ENCODE measurements at regions not wholly inside any gene's neighbourhood (a gene's known extent, or its start where the extent isn't known, plus 50 kb on each side); places are given as distances from the start of the nearest gene placed in this dataset.
A peak's percentile ranks its signal among the peaks of the same experiment; 100 is the strongest.

DNA sequence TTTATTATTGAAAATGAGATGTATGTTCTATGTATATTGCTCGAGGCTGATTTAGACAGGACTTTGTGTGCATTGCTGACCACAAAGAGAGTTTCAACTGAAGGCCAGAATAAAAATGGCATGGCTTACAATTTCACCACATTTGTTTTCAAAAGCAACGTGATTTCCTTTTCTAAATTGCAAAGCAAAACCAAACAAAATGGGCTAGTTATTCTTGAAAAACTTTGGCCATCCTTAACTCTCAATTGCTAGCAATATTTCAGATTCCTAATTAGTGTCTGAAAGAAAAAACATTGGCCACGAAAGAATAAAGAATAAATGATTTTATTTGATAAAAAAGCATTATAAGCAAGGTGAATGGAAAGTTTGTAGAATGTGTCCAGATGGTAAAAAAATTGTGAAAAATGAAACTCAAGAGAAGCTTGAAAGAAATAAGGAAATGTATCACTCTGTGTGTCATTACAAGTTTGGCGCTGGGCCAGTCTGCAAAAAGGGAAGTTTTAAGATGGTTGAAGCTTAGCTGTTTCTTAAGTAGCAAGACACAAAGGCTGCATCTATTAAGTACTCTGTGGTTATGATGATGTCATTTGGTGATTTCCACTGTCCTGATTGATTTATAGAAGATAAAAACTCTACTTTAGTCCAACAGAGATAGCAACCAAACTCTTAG is 89.2 kb upstream of the PRLR start:
- no peaks in the 10 kb centered on the region for H3K9me3 ChIP-seq (ENCODE audit: control insufficient read depth in 2 of 3, low read length in 3 of 3)
- CTCF ChIA-PET = no interaction called here
- H3K27ac Mint-ChIP-seq = no peak overlapping the region
- H3K36me3 Mint-ChIP-seq = no peaks in the 10 kb centered on the region
- no peaks in the 10 kb centered on the region for H3K4me1 ChIP-seq (ENCODE audit: control insufficient read depth in 2 of 2, insufficient read depth in 2 of 2, low read length in 2 of 2)
- no peak overlapping the region for H3K27ac ChIP-seq (ENCODE audit: low read depth, low read length)
- peaks cover 0 to 7% (median 2%) of the 10 kb centered on the region in 11 donors for H3K9me3 Mint-ChIP-seq
- ATAC-seq = peak; percentile 86
- intact Hi-C loops (cut with micrococcal nuclease) = no loop called here
- no peaks in the 10 kb centered on the region for H3K27me3 ChIP-seq (ENCODE audit: control insufficient read depth in 2 of 2, insufficient read depth in 2 of 2, low read length in 2 of 2)
- no peak overlapping the region for H3K4me3 ChIP-seq (ENCODE audit: low read length)
- POLR2A ChIA-PET = no interaction called here
- DNase-seq = no peak
- H3K27me3 Mint-ChIP-seq = peaks cover 2 to 20% (median 16%) of the 10 kb centered on the region in 5 donors
- H3K4me3 Mint-ChIP-seq = no peak overlapping the region
- H3K36me3 ChIP-seq (ENCODE audit: control insufficient read depth in 2 of 3, insufficient read depth in 3 of 3, low read length in 3 of 3) = no peaks in the 10 kb centered on the region
- peaks cover 0 to 4% (median 0%) of the 10 kb centered on the region in 7 donors for H3K4me1 Mint-ChIP-seq

- DNase-seq = no peak
- Histone ChIP-seq H3K27ac (ENCODE audit: low read depth, low read length) (no peak overlapping the region), H3K27me3 (ENCODE audit: control insufficient read depth in 2 of 2, insufficient read depth in 2 of 2, low read length in 2 of 2) (no peaks in the 10 kb centered on the region), H3K4me3 (ENCODE audit: low read length) (no peak overlapping the region), H3K36me3 (ENCODE audit: control insufficient read depth in 2 of 3, insufficient read depth in 3 of 3, low read length in 3 of 3) (no peaks in the 10 kb centered on the region), H3K4me1 (ENCODE audit: control insufficient read depth in 2 of 2, insufficient read depth in 2 of 2, low read length in 2 of 2) (no peaks in the 10 kb centered on the region), H3K9me3 (ENCODE audit: control insufficient read depth in 2 of 3, low read length in 3 of 3) (no peaks in the 10 kb centered on the region)
- intact Hi-C loops (cut with micrococcal nuclease) = no loop called here
- Mint-ChIP-seq H3K27me3 (peaks cover 5 to 15% (median 12%) of the 10 kb centered on the region in 5 donors), H3K4me1 (peaks cover 0 to 4% (median 0%) of the 10 kb centered on the region in 7 donors), H3K4me3 (no peak overlapping the region), H3K27ac (no peak overlapping the region), H3K9me3 (peaks cover 0 to 7% (median 2%) of the 10 kb centered on the region in 11 donors), H3K36me3 (no peaks in the 10 kb centered on the region)
- POLR2A ChIA-PET = no interaction called here
- ATAC-seq = no peak
- CTCF ChIA-PET = no interaction called here
Measured at GRCh38 chr5:35317586-35317985, 87.3 kb upstream of the PRLR start.

DNA sequence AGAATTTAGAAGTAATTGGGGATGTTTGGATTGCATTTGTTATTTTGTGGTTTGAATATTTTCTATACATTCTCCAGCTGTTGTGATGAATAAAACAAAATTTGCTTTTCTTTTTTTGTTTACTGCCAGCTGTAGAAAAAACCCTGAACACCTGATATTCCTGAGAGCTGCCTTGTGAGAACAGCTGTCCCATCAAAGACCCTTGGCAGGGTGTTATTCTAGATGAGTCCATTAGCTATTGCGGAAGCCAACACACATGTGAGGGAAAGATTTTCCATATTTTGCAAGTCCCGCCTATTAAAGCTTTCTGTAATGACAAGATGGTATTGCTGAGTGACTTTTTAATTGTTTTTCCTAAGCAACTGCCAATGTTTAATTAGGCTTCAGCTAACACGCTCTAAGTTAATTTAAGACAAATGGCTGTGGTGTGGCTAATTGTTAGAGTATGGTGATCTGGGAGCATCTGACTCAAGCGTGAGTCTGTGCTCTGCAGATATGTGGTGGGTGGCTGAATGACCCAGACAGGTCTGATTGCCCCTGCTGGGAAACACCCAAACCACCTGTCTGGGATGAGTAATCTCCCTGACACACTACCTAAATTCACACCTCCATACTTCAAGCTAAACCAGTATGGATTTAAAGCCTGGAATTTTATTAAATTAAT is 86.5 kb upstream of the PRLR start:
- no peak for ATAC-seq
- no peak for DNase-seq
- Histone ChIP-seq H3K4me1 (ENCODE audit: control insufficient read depth in 2 of 2, insufficient read depth in 2 of 2, low read length in 2 of 2) (no peaks in the 10 kb centered on the region), H3K36me3 (ENCODE audit: control insufficient read depth in 2 of 3, insufficient read depth in 3 of 3, low read length in 3 of 3) (no peaks in the 10 kb centered on the region), H3K9me3 (ENCODE audit: control insufficient read depth in 2 of 3, low read length in 3 of 3) (no peaks in the 10 kb centered on the region), H3K4me3 (ENCODE audit: low read length) (no peak overlapping the region), H3K27ac (ENCODE audit: low read depth, low read length) (no peak overlapping the region), H3K27me3 (ENCODE audit: control insufficient read depth in 2 of 2, insufficient read depth in 2 of 2, low read length in 2 of 2) (no peaks in the 10 kb centered on the region)
- Mint-ChIP-seq H3K27ac (no peak overlapping the region), H3K9me3 (peaks cover 0 to 7% (median 2%) of the 10 kb centered on the region in 11 donors), H3K36me3 (no peaks in the 10 kb centered on the region), H3K27me3 (peaks cover 4 to 15% (median 11%) of the 10 kb centered on the region in 5 donors), H3K4me3 (no peak overlapping the region), H3K4me1 (peaks cover 0 to 4% (median 0%) of the 10 kb centered on the region in 7 donors)
- ChIA-PET POLR2A (no interaction called here), CTCF (no interaction called here)
- intact Hi-C loops (cut with micrococcal nuclease) = no loop called here

DNA sequence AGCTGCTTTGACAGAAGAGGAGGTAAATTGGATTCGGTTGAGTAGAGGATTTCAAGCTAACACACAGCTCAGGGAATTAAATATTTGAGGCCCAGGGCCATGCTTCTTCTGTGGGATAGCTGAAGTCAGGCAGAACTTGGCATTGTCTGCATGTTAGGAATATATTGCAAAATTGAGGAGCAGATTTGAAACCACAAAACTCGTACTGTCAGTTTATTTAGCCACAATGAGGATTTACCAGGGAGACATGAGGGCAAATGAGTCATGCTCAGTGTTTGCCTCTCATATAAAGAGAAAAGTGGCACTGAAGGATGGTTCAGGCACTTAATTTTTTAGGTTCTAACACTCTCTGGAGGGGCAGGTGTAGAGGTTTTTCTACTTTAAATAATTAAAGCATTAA is 83.0 kb upstream of the PRLR start:
- ChIA-PET POLR2A (no interaction called here), CTCF (no interaction called here)
- H3K4me1 ChIP-seq (ENCODE audit: control insufficient read depth in 2 of 2, insufficient read depth in 2 of 2, low read length in 2 of 2) = no peaks in the 10 kb centered on the region
- peaks cover 6 to 18% (median 9%) of the 10 kb centered on the region in 5 donors for H3K27me3 Mint-ChIP-seq
- no peak overlapping the region for H3K4me3 Mint-ChIP-seq
- no peaks in the 10 kb centered on the region for H3K36me3 ChIP-seq (ENCODE audit: control insufficient read depth in 2 of 3, insufficient read depth in 3 of 3, low read length in 3 of 3)
- intact Hi-C loops (cut with micrococcal nuclease) = no loop called here
- H3K27me3 ChIP-seq (ENCODE audit: control insufficient read depth in 2 of 2, insufficient read depth in 2 of 2, low read length in 2 of 2) = no peaks in the 10 kb centered on the region
- H3K27ac Mint-ChIP-seq = no peak overlapping the region
- ATAC-seq = no peak
- no peaks in the 10 kb centered on the region for H3K9me3 ChIP-seq (ENCODE audit: control insufficient read depth in 2 of 3, low read length in 3 of 3)
- H3K36me3 Mint-ChIP-seq = no peaks in the 10 kb centered on the region
- no peak overlapping the region for H3K4me3 ChIP-seq (ENCODE audit: low read length)
- DNase-seq = no peak
- H3K9me3 Mint-ChIP-seq = peaks cover 0 to 7% (median 2%) of the 10 kb centered on the region in 11 donors
- H3K27ac ChIP-seq (ENCODE audit: low read depth, low read length) = no peak overlapping the region
- no peaks in the 10 kb centered on the region for H3K4me1 Mint-ChIP-seq

GRCh38 chr5:35312267-35312666 is 82.0 kb upstream of the PRLR start:
- ATAC-seq = no peak
- Histone ChIP-seq H3K4me1 (ENCODE audit: control insufficient read depth in 2 of 2, insufficient read depth in 2 of 2, low read length in 2 of 2) (no peaks in the 10 kb centered on the region), H3K36me3 (ENCODE audit: control insufficient read depth in 2 of 3, insufficient read depth in 3 of 3, low read length in 3 of 3) (no peaks in the 10 kb centered on the region), H3K27me3 (ENCODE audit: control insufficient read depth in 2 of 2, insufficient read depth in 2 of 2, low read length in 2 of 2) (no peaks in the 10 kb centered on the region), H3K9me3 (ENCODE audit: control insufficient read depth in 2 of 3, low read length in 3 of 3) (no peaks in the 10 kb centered on the region), H3K27ac (ENCODE audit: low read depth, low read length) (no peak overlapping the region), H3K4me3 (ENCODE audit: low read length) (no peak overlapping the region)
- Mint-ChIP-seq H3K27me3 (peaks cover 5 to 22% (median 12%) of the 10 kb centered on the region in 5 donors), H3K4me1 (no peaks in the 10 kb centered on the region), H3K9me3 (peaks cover 0 to 3% (median 0%) of the 10 kb centered on the region in 11 donors), H3K4me3 (no peak overlapping the region), H3K36me3 (no peaks in the 10 kb centered on the region), H3K27ac (no peak overlapping the region)
- ChIA-PET CTCF (no interaction called here), POLR2A (no interaction called here)
- DNase-seq = no peak
- intact Hi-C loops (cut with micrococcal nuclease) = no loop called here

DNA sequence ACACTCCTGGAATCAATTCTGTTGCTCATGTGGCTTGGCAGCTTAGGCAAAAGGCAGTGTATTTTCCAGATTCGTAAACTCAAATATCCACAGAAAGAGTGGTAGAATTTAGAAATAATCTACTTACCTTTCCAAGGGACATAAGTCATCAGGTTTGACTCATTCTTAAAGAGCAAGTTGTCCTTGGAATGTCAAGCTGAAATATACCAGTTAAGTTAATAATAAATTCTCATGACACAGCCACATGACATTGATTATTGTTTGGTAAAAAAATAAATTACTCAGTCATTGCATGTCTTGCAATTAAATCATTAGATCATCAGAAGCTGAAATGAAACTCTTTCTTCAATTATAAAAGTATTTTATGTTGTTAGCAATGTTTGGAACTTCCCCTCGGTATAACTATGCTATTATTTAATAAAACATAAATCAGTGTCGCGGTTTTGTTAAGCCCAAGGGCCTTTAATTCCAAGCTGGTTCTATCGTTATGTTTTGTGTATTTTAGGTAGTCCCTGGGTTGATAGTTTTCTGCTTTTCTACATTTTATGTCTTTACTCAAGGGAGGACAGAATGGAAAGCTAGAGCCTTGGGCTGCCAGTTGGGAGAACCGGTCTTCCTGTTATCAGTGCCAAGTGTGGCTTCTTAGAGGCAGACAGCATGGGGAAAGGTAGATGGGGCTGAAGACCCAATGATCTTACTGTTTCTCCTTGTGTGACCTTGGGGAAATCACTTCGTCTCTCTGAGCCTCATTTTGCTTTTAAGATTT is 79.3 kb upstream of the PRLR start:
- intact Hi-C loops (cut with micrococcal nuclease) = no loop called here
- H3K36me3 ChIP-seq (ENCODE audit: control insufficient read depth in 2 of 3, insufficient read depth in 3 of 3, low read length in 3 of 3) = no peaks in the 10 kb centered on the region
- no peaks in the 10 kb centered on the region for H3K4me1 ChIP-seq (ENCODE audit: control insufficient read depth in 2 of 2, insufficient read depth in 2 of 2, low read length in 2 of 2)
- H3K9me3 Mint-ChIP-seq = peaks cover 0 to 2% (median 0%) of the 10 kb centered on the region in 11 donors
- H3K4me1 Mint-ChIP-seq = no peaks in the 10 kb centered on the region
- ATAC-seq (no peak), DNase-seq (no peak)
- H3K9me3 ChIP-seq (ENCODE audit: control insufficient read depth in 2 of 3, low read length in 3 of 3) = no peaks in the 10 kb centered on the region
- H3K36me3 Mint-ChIP-seq = no peaks in the 10 kb centered on the region
- H3K4me3 ChIP-seq (ENCODE audit: low read length) = no peak overlapping the region
- ChIA-PET POLR2A (no interaction called here), CTCF (no interaction called here)
- H3K4me3 Mint-ChIP-seq = no peak overlapping the region
- peaks cover 2 to 36% (median 12%) of the 10 kb centered on the region in 5 donors for H3K27me3 Mint-ChIP-seq
- H3K27me3 ChIP-seq (ENCODE audit: control insufficient read depth in 2 of 2, insufficient read depth in 2 of 2, low read length in 2 of 2) = no peaks in the 10 kb centered on the region
- no peak overlapping the region for H3K27ac Mint-ChIP-seq
- no peak overlapping the region for H3K27ac ChIP-seq (ENCODE audit: low read depth, low read length)
